ENCODE measurements at regions not wholly inside any gene's neighbourhood (a gene's known extent, or its start where the extent isn't known, plus 50 kb on each side); places are given as distances from the start of the nearest gene placed in this dataset.

- peak; percentile 71 for DNase-seq (ENCODE audit: low read depth)
These were observed 107.3 kb downstream of the OGFRL1 start for GRCh38 chr6:71395731-71396409.

GRCh38 chr6:71396410-71396801 lies 107.8 kb downstream of the OGFRL1 start:
- DNase-seq (ENCODE audit: low read depth) = no peak

- DNase-seq (ENCODE audit: low read depth) = no peak
These were observed 110.7 kb downstream of the OGFRL1 start for GRCh38 chr6:71399279-71399678.

- DNase-seq (ENCODE audit: low read depth) = no peak
These were observed 112.2 kb downstream of the OGFRL1 start for GRCh38 chr6:71400852-71401251.

- DNase-seq (ENCODE audit: low read depth) = no peak
These were observed 113.5 kb downstream of the OGFRL1 start for GRCh38 chr6:71402096-71402495.

GRCh38 chr6:71403422-71404134 lies 115.0 kb downstream of the OGFRL1 start:
- DNase-seq (ENCODE audit: low read depth) = no peak

- peak; percentile 90 for DNase-seq (ENCODE audit: low read depth)
These were observed 115.7 kb downstream of the OGFRL1 start for GRCh38 chr6:71404145-71404966.

GRCh38 chr6:71404967-71405278 lies 116.3 kb downstream of the OGFRL1 start:
- DNase-seq (ENCODE audit: low read depth) = no peak

- no peak for DNase-seq (ENCODE audit: low read depth)
These were observed 116.8 kb downstream of the OGFRL1 start for GRCh38 chr6:71405416-71405815.

- DNase-seq (ENCODE audit: low read depth) = no peak
These were observed 118.6 kb downstream of the OGFRL1 start for GRCh38 chr6:71406865-71407860.

- DNase-seq (ENCODE audit: low read depth) = no peak
These were observed 120.4 kb downstream of the OGFRL1 start for GRCh38 chr6:71408787-71409723.

- DNase-seq (ENCODE audit: low read depth) = peak; percentile 64
These were observed 121.6 kb downstream of the OGFRL1 start for GRCh38 chr6:71410164-71410566.

- peak; percentile 77 for DNase-seq (ENCODE audit: low read depth)
These were observed 122.1 kb downstream of the OGFRL1 start for GRCh38 chr6:71410681-71411080.

- DNase-seq (ENCODE audit: low read depth) = no peak
These were observed 123.3 kb downstream of the OGFRL1 start for GRCh38 chr6:71411882-71412281.

- DNase-seq (ENCODE audit: low read depth) = peak; percentile 51
These were observed 124.0 kb downstream of the OGFRL1 start for GRCh38 chr6:71412559-71413140.

- no peak for DNase-seq (ENCODE audit: low read depth)
These were observed 125.9 kb downstream of the OGFRL1 start for GRCh38 chr6:71414486-71414885.

- DNase-seq (ENCODE audit: low read depth) = peak; percentile 27
These were observed 130.8 kb downstream of the OGFRL1 start for GRCh38 chr6:71419217-71420094.

- peak; percentile 34 for DNase-seq (ENCODE audit: low read depth)
These were observed 131.6 kb downstream of the OGFRL1 start for GRCh38 chr6:71420095-71420692.
